ACC112 (cell line): ENCODE measurements at regions not wholly inside any gene's neighbourhood (a gene's known extent, or its start where the extent isn't known, plus 50 kb on each side); places are given as distances from the start of the nearest gene placed in this dataset.

Source experiments
- H2AFZ ChIP-seq: fragments of 200-600 bp; sonication (generic); one replicate; pipeline ENCODE4 v1.6.0; 2017; ENCODE audit warnings: antibody characterized with exemption, low read length; ENCODE audit not compliant: unreplicated experiment
- H3K27ac ChIP-seq: fragments of 200-600 bp; sonication (generic); 2 replicates; pipeline ENCODE4 v1.5.1; 2014; ENCODE audit warnings: low read depth, mild to moderate bottlenecking, antibody characterized with exemption, low read length, moderate library complexity
- H3K27me3 ChIP-seq: fragments of 200-600 bp; sonication (generic); 2 replicates; pipeline ENCODE4 v1.6.1; 2014; ENCODE audit warnings: mild to moderate bottlenecking, antibody characterized with exemption, low read length, moderate library complexity, mixed read lengths; ENCODE audit not compliant: insufficient read depth
- H3K36me3 ChIP-seq: fragments of 200-600 bp; sonication (generic); 2 replicates; pipeline ENCODE4 v1.6.1; 2016; ENCODE audit warnings: mild to moderate bottlenecking, antibody characterized with exemption, low read length, moderate library complexity, mixed read lengths; ENCODE audit not compliant: insufficient read depth
- H3K4me1 ChIP-seq: fragments of 200-600 bp; sonication (generic); one replicate; pipeline ENCODE4 v1.6.1; 2016; ENCODE audit warnings: low read length, mixed read lengths; ENCODE audit not compliant: insufficient read depth, unreplicated experiment, control insufficient read depth
- H3K4me3 ChIP-seq: fragments of 200-600 bp; sonication (generic); 2 replicates; pipeline ENCODE4 v1.5.1; 2014; ENCODE audit warnings: mild to moderate bottlenecking, low read depth, low read length
- H3K79me2 ChIP-seq: fragments of 200-600 bp; sonication (generic); one replicate; pipeline ENCODE4 v1.6.0; 2016; ENCODE audit warnings: low read length; ENCODE audit not compliant: control insufficient read depth, unreplicated experiment, insufficient read depth

DNA sequence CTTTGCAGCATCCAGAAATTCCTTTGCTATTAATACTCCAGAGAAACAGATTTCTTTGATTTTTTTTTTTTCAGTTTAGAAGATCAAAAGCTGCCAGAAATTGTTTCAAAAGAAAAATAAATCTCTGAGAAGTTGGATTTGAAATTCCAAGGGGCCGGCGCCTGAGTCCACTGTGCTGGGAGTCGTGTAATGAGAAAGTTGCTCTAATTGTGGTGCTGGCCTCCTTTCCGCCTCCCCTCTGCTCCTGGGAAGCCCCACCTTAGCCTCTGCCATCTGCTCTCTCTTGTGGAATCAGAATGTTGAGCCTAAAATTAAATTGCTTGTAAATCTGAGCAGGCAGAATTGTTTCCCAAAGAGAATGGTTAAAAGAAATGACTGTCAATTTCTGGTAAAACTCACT is 93.3 kb downstream of the EMX2 start:
- Histone ChIP-seq H3K36me3 (no peaks in the 10 kb centered on the region), H3K79me2 (no peaks in the 10 kb centered on the region), H3K27me3 (peaks cover 13% of the 10 kb centered on the region), H3K4me1 (no peaks in the 10 kb centered on the region), H3K4me3 (no peak overlapping the region), H2AFZ (no peak overlapping the region), H3K27ac (no peak overlapping the region)

DNA sequence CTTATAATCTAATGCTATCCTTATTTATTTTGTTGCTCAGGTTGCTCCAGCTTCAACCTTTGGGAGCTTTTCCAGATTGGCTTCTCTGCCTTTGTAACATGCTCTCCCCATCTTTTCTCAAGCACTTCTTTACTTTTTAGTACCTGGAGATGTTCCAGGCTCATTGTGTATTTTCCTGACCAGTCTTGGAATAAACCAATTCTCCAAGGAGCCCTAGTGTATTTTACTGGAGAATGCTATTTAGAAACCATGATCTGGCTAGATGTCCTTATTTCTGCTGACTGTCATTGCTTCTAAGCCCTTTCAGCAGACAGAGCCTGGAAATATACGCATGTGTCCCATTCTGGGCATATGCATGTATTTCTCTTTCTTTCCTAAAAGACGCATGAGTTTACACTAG is 95.7 kb downstream of the EMX2 start:
- Histone ChIP-seq H3K79me2 (no peaks in the 10 kb centered on the region), H2AFZ (no peak overlapping the region), H3K36me3 (no peaks in the 10 kb centered on the region), H3K27me3 (peaks cover 20% of the 10 kb centered on the region), H3K4me3 (no peak overlapping the region), H3K27ac (no peak overlapping the region), H3K4me1 (no peaks in the 10 kb centered on the region)

DNA sequence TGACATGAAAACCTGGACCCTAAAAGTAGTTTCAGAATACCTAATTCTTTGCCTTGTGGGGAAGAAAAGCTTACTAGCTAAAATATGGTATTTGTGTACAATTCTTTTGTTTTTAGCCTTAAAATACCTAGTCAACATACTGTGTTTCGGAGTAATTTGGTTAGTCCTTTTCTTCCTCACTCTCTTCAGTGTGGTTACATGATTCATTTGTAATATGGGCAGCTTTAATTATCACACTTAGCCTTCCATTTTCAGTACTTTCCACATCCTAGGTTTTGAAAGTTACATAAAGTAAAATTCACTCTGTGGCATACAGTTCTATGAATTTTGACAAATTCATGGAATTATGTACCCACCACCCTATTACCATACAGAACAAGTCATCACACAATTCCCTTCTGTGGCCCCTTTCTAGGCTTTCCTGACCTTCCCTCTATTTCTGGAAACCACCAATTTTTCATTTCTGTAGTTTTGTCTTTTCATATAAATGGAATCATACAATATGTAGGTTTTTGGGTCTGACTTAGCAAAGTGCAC is 96.2 kb downstream of the EMX2 start:
- Histone ChIP-seq H2AFZ (no peak overlapping the region), H3K27me3 (peaks cover 25% of the 10 kb centered on the region), H3K36me3 (no peaks in the 10 kb centered on the region), H3K4me3 (no peak overlapping the region), H3K27ac (no peak overlapping the region), H3K79me2 (no peaks in the 10 kb centered on the region), H3K4me1 (no peaks in the 10 kb centered on the region)

DNA sequence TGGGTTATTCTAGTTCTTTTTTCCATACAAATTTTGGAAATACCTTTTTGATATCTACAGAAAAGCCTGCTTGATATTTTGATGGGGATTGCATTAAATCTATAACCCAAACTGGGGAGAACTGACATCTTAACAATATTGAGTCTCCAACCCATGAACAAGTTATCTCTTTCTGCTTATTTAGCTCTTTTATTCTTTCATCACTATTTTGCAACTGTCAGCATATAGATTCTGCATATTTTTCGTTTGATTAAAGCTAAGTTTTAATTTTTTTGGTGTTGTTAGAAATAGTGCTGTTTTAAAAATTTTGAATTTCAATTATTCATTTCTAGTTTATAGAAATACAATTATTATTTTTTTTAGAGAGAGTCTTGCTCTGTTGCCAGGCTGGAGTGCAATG is 97.9 kb downstream of the EMX2 start:
- no peaks in the 10 kb centered on the region for H3K4me1 ChIP-seq
- no peaks in the 10 kb centered on the region for H3K79me2 ChIP-seq
- no peak overlapping the region for H2AFZ ChIP-seq
- H3K27me3 ChIP-seq = peaks cover 30% of the 10 kb centered on the region
- H3K36me3 ChIP-seq = no peaks in the 10 kb centered on the region
- no peak overlapping the region for H3K4me3 ChIP-seq
- no peak overlapping the region for H3K27ac ChIP-seq

DNA sequence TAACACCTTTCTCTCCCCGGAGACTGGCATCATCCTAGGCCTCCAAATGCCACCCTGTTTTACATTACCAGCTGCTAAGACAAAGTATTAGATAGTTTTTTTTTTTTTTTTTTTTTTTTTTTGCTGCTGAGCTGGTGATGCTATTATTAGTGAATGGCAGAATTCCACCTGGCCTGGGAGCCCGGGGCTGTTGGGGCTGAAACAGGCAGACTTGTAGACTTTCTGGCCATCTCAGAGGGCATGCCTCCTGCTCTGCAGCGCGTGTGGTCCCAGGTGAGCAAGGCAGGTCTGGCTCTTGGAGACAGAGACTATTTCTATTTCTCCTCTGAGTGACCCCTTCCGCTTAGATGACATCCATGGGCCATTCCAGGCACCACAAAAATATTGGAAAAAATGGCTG is 104.2 kb downstream of the EMX2 start:
- Histone ChIP-seq H3K4me3 (no peak overlapping the region), H3K27ac (no peak overlapping the region), H3K79me2 (no peaks in the 10 kb centered on the region), H3K4me1 (no peaks in the 10 kb centered on the region), H3K36me3 (no peaks in the 10 kb centered on the region), H3K27me3 (peaks cover 20% of the 10 kb centered on the region), H2AFZ (no peak overlapping the region)

DNA sequence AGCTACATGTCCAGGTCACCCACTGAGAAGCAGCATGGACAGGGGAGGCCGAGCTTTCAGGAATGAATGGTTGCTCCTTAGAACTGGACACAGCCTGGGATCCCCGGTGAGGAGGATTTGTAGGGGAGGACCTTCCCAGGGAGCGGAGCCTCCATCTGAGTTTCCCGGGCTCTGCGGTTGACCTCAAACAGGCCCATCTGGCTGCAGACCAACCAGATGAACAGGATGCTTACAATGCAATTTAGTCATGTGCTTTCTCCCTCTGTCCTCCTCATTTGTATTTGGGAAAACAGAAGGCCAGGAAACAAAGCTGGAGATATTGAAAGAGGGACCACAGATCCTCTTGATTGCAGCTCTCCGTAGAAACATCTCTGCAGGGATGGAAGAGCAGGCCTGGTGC is 104.8 kb downstream of the EMX2 start:
- Histone ChIP-seq H3K27ac (no peak overlapping the region), H3K79me2 (no peaks in the 10 kb centered on the region), H3K27me3 (peaks cover 17% of the 10 kb centered on the region), H2AFZ (no peak overlapping the region), H3K36me3 (no peaks in the 10 kb centered on the region), H3K4me3 (no peak overlapping the region), H3K4me1 (no peaks in the 10 kb centered on the region)

DNA sequence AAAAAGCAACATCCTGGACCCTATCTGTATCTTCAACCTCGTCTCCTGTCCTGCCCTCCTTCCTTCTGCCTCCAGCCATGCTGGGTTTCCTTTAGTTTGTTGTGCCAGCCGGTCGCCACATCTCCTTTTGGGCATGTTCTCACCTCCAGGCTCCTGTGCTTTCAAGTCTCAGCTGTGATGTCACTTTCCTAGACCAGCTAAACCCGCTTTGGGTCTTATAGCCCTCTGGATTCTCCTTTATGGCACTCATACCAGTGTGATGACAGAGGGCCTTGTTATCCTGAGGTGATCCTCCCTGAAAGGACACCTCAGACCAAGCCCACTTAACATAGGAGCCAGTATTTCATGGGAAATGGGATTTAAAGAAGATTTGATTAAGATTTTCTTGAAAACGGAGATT is 108.6 kb downstream of the EMX2 start:
- H3K79me2 ChIP-seq = no peaks in the 10 kb centered on the region
- no peaks in the 10 kb centered on the region for H3K36me3 ChIP-seq
- H3K4me3 ChIP-seq = no peak overlapping the region
- no peak overlapping the region for H3K27ac ChIP-seq
- 0 out of 2 replicates have a peak, but pooled peaks cover 3% of the 10 kb centered on the region for H3K27me3 ChIP-seq
- H3K4me1 ChIP-seq = peaks cover 5% of the 10 kb centered on the region
- no peak overlapping the region for H2AFZ ChIP-seq

DNA sequence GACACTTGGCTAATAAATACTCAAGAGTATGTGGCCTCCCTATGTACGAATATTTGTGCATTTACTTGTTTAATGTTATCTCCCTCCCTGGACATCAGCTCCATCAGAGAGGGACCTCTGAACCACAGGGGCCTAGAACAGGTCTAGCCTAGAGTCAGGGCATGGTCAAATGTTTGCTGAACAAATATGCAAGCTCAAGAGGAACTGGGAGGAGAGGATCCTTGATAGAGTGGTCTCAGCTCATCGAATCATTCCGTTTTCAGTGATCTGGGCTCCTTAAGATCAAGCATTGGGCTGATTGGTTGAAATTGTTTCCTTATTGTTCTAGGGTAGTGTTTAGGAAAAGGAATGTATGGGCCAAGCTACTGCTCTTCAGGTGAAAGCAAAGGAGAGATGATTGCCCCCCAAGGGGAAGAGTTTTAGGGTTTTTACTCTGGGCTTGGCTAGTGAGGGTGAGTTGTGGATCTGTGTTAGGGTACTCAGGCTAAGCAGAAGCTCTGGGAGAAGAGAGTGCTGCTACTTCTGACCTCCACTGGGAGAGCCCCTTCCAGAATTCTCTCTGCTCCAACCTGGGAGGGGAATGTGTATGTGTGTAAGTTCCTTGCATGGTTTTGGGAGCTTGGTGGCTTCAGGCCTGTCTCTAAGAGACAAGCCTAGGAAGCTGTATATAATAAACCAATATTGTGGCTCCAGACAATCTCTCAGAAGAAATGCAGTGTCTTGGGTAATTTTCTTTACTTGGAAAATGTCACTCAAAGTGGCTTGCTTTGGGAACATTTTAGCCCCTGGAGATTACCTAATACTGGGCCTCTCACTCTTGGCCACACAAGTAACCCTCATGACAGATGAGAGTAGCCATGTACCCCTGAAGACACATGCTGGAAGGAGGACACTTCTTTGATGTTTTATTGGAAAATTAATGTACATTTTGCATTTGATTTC is 110.0 kb downstream of the EMX2 start:
- Histone ChIP-seq H3K4me3 (no peak overlapping the region), H3K27me3 (0 out of 2 replicates have a peak, but pooled peaks cover 3% of the 10 kb centered on the region), H3K4me1 (peaks cover 5% of the 10 kb centered on the region), H3K79me2 (no peaks in the 10 kb centered on the region), H3K36me3 (no peaks in the 10 kb centered on the region), H2AFZ (no peak overlapping the region), H3K27ac (peak overlapping the region; percentile 36)

DNA sequence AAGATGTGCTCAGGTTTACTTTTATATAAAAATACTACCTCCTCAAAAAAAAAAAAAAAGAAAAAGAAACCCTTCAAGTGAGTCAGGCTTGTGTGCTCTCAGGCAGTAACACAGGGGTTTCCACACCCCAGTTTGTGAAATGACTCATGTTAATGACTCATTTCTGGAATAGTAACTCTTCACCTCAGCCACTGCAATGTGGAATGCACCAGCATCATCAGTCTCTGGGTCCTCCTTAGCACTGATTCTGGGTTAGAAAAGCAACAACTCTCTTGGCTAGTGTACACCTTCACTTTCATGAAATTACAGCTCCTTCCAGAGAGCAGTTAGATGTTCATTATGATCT is 110.6 kb downstream of the EMX2 start:
- H3K4me3 ChIP-seq = no peak overlapping the region
- peak overlapping the region; percentile 36 for H3K27ac ChIP-seq
- H2AFZ ChIP-seq = no peak overlapping the region
- peaks cover 5% of the 10 kb centered on the region for H3K4me1 ChIP-seq
- H3K27me3 ChIP-seq = 0 out of 2 replicates have a peak, but pooled peaks cover 3% of the 10 kb centered on the region
- no peaks in the 10 kb centered on the region for H3K36me3 ChIP-seq
- H3K79me2 ChIP-seq = no peaks in the 10 kb centered on the region

DNA sequence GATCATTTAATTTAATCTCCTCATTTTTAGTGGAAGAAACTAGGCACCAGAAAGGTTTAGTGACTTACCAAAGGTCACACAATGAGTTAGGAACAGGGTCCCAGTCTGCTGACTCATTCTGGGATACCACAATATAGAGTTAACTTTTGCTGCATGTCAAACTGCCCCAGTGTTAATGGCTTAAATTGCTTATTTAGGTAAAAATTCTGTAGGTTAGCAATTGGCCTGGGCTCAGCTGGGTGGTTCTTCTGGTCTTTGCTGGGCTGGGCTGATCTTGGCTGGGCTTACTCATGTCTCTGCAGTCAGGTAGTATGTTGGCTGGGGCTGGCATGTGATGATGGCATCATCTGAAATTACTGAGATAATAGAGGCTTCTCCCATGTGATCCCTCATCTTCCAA is 111.6 kb downstream of the EMX2 start:
- no peak overlapping the region for H3K27ac ChIP-seq
- no peak overlapping the region for H3K4me3 ChIP-seq
- H3K4me1 ChIP-seq = peaks cover 5% of the 10 kb centered on the region
- H3K36me3 ChIP-seq = no peaks in the 10 kb centered on the region
- H3K79me2 ChIP-seq = no peaks in the 10 kb centered on the region
- 0 out of 2 replicates have a peak, but pooled peaks cover 3% of the 10 kb centered on the region for H3K27me3 ChIP-seq
- H2AFZ ChIP-seq = no peak overlapping the region
